ENCODE measurements at regions not wholly inside any gene's neighbourhood (a gene's known extent, or its start where the extent isn't known, plus 50 kb on each side); places are given as distances from the start of the nearest gene placed in this dataset.

DNA sequence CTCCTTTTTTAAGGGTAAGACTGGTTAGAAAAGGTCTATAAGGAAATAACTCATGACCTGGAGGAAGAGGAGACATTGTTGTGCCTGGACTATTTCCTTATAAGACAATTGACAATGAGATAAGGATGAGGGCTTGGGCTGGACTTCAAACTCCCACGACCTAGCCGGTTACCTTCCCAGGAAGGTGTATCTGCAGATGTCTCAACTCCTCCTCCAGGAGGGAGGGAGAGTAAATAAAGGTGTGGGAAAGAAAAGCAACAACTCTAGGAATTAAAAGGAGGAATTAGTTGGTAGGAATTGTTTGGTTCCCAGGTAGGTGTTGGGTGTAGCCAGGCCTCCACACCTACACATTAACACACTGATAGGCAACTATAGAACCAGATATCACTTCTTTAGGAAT lies 97.8 kb upstream of the TBL1XR1 start:
- DNase-seq (ENCODE audit: low read depth, low spot score) = no peak
- ChIA-PET CTCF (no interaction called here), POLR2A (no interaction called here)
- TF ChIP-seq CTCF (IDR thresholded peaks at IDR 0.05; ENCODE audit: insufficient read depth, low read length, missing control alignments) = no peak
- H3K4me3 ChIP-seq (ENCODE audit: low read depth, low read length) = no peak overlapping the region

- POLR2A ChIA-PET = no interaction called here
- DNase-seq (ENCODE audit: low read depth, low spot score) = no peak
- CTCF ChIA-PET = no interaction called here
- no peak for TF ChIP-seq CTCF (IDR thresholded peaks at IDR 0.05; ENCODE audit: insufficient read depth, low read length, missing control alignments)
- H3K4me3 ChIP-seq (ENCODE audit: low read depth, low read length) = no peak overlapping the region
Measured at GRCh38 chr3:177299250-177299649, 102.0 kb upstream of the TBL1XR1 start.

- no peak for DNase-seq (ENCODE audit: low read depth, low spot score)
- no peak for TF ChIP-seq CTCF (IDR thresholded peaks at IDR 0.05; ENCODE audit: insufficient read depth, low read length, missing control alignments)
- H3K4me3 ChIP-seq (ENCODE audit: low read depth, low read length) = no peak overlapping the region
- POLR2A ChIA-PET = interaction anchor here (0.6 kb wide), 1 partner anchor 157 kb away, joined by 3 read pairs; no protein-coding TSS in a partner anchor
- CTCF ChIA-PET = no interaction called here
Measured at GRCh38 chr3:177300039-177300833, 103.0 kb upstream of the TBL1XR1 start.

GRCh38 chr3:177300842-177301241 lies 103.6 kb upstream of the TBL1XR1 start:
- no peak overlapping the region for H3K4me3 ChIP-seq (ENCODE audit: low read depth, low read length)
- POLR2A ChIA-PET = interaction anchor here (0.6 kb wide), 1 partner anchor 157 kb away, joined by 3 read pairs; no protein-coding TSS in a partner anchor
- CTCF ChIA-PET = no interaction called here
- no peak for TF ChIP-seq CTCF (IDR thresholded peaks at IDR 0.05; ENCODE audit: insufficient read depth, low read length, missing control alignments)
- no peak for DNase-seq (ENCODE audit: low read depth, low spot score)

DNA sequence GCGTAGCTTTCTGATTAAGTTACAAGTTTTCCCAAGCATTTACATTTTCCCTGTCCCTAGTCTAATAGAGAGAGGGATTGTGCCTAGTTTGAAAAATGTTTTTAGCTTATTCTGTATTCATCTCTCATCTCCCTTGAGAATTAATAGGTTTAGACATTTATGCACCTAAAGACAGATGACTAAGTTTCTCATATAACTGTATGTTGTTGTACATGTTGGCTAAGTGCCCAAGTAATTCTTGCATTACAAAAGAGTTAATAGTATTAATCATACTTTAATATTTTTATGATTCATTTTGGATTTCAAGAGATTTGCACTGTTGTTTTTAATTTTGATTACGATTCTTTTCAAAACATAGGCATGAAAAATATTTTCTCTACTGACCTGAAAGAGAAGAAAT lies 109.0 kb upstream of the TBL1XR1 start:
- no peak overlapping the region for H3K4me3 ChIP-seq (ENCODE audit: low read depth, low read length)
- POLR2A ChIA-PET = no interaction called here
- CTCF ChIA-PET = interaction anchor here (1.0 kb wide), 1 partner anchor 9 kb away, joined by 4 read pairs; no protein-coding TSS in a partner anchor
- TF ChIP-seq CTCF (IDR thresholded peaks at IDR 0.05; ENCODE audit: insufficient read depth, low read length, missing control alignments) = no peak
- DNase-seq (ENCODE audit: low read depth, low spot score) = no peak

GRCh38 chr3:177307391-177307790 lies 110.1 kb upstream of the TBL1XR1 start:
- ChIA-PET CTCF (interaction anchor here (1.0 kb wide), 1 partner anchor 10 kb away, joined by 4 read pairs; no protein-coding TSS in a partner anchor), POLR2A (no interaction called here)
- TF ChIP-seq CTCF (IDR thresholded peaks at IDR 0.05; ENCODE audit: insufficient read depth, low read length, missing control alignments) = no peak
- DNase-seq (ENCODE audit: low read depth, low spot score) = no peak
- H3K4me3 ChIP-seq (ENCODE audit: low read depth, low read length) = no peak overlapping the region

Measured in AG04449 (cell line).